Hepatocyte (in vitro differentiated cells): ENCODE measurements at regions not wholly inside any gene's neighbourhood (a gene's known extent, or its start where the extent isn't known, plus 50 kb on each side); places are given as distances from the start of the nearest gene placed in this dataset.
"Not testable (repeated sequence)": the region's sequence is repeated elsewhere in the genome, so short reads cannot be mapped to it uniquely, and the experiment has no call there.

Experiments used
- DNase-seq: peaks from one replicate; pipeline ENCODE4 v3.0.0-alpha.2; 2016; ENCODE audit warnings: low spot score
- H2AFZ ChIP-seq: fragments of 200-600 bp; sonication (generic); 2 replicates; pipeline ENCODE4 v1.6.0; 2016; ENCODE audit warnings: antibody characterized with exemption, mild to moderate bottlenecking
- H3K27ac ChIP-seq: fragments of 200-600 bp; sonication (generic); 2 replicates; pipeline ENCODE4 v1.5.1; 2016; ENCODE audit warnings: mild to moderate bottlenecking
- H3K27me3 ChIP-seq: fragments of 200-600 bp; sonication (generic); 2 replicates; pipeline ENCODE4 v1.6.1; 2016
- H3K36me3 ChIP-seq: fragments of 200-600 bp; sonication (generic); replicated peaks from 2 replicates; pipeline ENCODE4 v1.5.1; 2016; ENCODE audit warnings: low read depth; ENCODE audit not compliant: insufficient read depth
- H3K4me1 ChIP-seq: fragments of 200-600 bp; sonication (generic); 2 replicates; pipeline ENCODE4 v1.5.1; 2016; ENCODE audit warnings: mild to moderate bottlenecking, moderate library complexity; ENCODE audit not compliant: insufficient read depth
- H3K4me2 ChIP-seq: fragments of 200-600 bp; sonication (generic); 2 replicates; pipeline ENCODE4 v1.6.0; 2016
- H3K4me3 ChIP-seq: fragments of 200-600 bp; sonication (generic); 2 replicates; pipeline ENCODE4 v1.5.1; 2016; ENCODE audit warnings: mild to moderate bottlenecking
- H3K79me2 ChIP-seq: fragments of 200-600 bp; sonication (generic); 2 replicates; pipeline ENCODE4 v1.6.0; 2017; ENCODE audit warnings: mild to moderate bottlenecking
- H3K9me2 ChIP-seq: fragments of 200-600 bp; sonication (generic); replicated peaks from 2 replicates; pipeline ENCODE4 v1.6.0; 2017; ENCODE audit warnings: mild to moderate bottlenecking; ENCODE audit not compliant: insufficient read depth
- H3K9me3 ChIP-seq: fragments of 200-600 bp; sonication (generic); 2 replicates; pipeline ENCODE4 v1.5.1; 2016; ENCODE audit warnings: low read depth, mild to moderate bottlenecking
- H4K20me1 ChIP-seq: fragments of 200-600 bp; sonication (generic); 2 replicates; pipeline ENCODE4 v1.6.0; 2016; ENCODE audit warnings: mild to moderate bottlenecking; ENCODE audit not compliant: insufficient read depth, poor library complexity, severe bottlenecking
- EZH2 ChIP-seq: fragments of 200-600 bp; sonication (generic); IDR thresholded peaks from 2 replicates; pipeline ENCODE4 v1.6.1; 2016; ENCODE audit warnings: antibody characterized with exemption, mild to moderate bottlenecking, borderline replicate concordance
- EZH2phosphoT487 ChIP-seq: fragments of 200-600 bp; sonication (generic); IDR thresholded peaks from one replicate; pipeline ENCODE4 v1.6.1; 2018; ENCODE audit warnings: antibody characterized with exemption, mild to moderate bottlenecking, low read depth, moderate library complexity; ENCODE audit not compliant: unreplicated experiment, severe bottlenecking
- WGBS: methylation state at CpG from one replicate; pipeline ENCODE4 v1.1.6; 2016; ENCODE audit warnings: low lambda C conversion rate; ENCODE audit errors: missing lambda C conversion rate; 5-methylcytosine and 5-hydroxymethylcytosine counted together
- TF ChIP-seq, protein P1 (sequence below): fragments of 200-600 bp; sonication (generic); IDR thresholded peaks from 2 replicates; pipeline ENCODE4 v1.5.1; 2016; ENCODE audit warnings: antibody characterized with exemption, mild to moderate bottlenecking; ENCODE audit not compliant: poor library complexity

DNA sequence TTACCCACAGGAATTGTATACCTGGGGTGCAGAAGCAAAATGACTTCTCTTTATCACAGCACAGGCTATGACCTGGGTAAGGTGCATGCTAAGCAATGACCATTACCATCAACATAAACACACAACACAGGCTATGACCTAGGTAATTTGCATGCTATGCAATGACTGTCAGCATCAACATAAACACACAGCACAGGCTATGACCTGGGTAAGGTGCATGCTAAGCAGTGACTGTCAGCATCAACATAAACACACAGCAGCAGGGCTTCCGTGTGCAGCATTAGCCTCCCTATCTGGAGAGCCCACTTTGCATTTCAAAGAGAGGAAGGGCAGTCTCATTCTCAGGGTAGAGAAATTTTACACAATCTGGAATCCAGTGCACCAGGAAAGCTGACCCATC is 583.0 kb downstream of the TMEM121 start:
- Histone ChIP-seq H3K4me2 (no peak overlapping the region), H3K9me3 (no peaks in the 10 kb centered on the region), H3K4me1 (no peaks in the 10 kb centered on the region), H3K4me3 (no peak overlapping the region), H3K79me2 (no peaks in the 10 kb centered on the region), H3K36me3 (no peaks in the 10 kb centered on the region), H3K9me2 (no peaks in the 10 kb centered on the region), H4K20me1 (no peaks in the 10 kb centered on the region), H2AFZ (no peak overlapping the region), H3K27ac (no peak overlapping the region), H3K27me3 (no peaks in the 10 kb centered on the region)
- WGBS: 50% methylated on average over 1 of the region's 1 CpG
- DNase-seq: no peak
- TF ChIP-seq EZH2: no peak
- no peak for TF ChIP-seq EZH2phosphoT487
- TF ChIP-seq, protein P1, sequence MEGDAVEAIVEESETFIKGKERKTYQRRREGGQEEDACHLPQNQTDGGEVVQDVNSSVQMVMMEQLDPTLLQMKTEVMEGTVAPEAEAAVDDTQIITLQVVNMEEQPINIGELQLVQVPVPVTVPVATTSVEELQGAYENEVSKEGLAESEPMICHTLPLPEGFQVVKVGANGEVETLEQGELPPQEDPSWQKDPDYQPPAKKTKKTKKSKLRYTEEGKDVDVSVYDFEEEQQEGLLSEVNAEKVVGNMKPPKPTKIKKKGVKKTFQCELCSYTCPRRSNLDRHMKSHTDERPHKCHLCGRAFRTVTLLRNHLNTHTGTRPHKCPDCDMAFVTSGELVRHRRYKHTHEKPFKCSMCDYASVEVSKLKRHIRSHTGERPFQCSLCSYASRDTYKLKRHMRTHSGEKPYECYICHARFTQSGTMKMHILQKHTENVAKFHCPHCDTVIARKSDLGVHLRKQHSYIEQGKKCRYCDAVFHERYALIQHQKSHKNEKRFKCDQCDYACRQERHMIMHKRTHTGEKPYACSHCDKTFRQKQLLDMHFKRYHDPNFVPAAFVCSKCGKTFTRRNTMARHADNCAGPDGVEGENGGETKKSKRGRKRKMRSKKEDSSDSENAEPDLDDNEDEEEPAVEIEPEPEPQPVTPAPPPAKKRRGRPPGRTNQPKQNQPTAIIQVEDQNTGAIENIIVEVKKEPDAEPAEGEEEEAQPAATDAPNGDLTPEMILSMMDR: no peak

DNA sequence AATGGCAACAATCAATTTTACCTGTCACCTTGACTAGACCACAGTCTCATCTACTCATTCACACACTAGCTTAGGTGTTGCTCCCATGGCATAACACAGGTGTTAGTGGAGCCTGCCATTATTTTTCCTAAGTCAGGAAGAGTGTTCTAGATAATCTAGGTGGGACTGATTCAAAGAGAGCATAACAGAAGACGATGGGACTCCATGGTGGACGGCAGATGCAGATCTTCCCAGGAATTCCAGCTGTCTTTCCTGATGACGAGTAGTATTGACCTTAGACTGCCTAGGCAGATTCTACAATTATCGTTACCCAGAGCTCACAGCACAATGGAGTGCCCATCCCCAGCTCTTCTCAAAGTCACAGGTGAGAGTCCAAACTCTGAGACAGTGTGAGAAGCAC is 589.0 kb downstream of the TMEM121 start:
- no peaks in the 10 kb centered on the region for H3K79me2 ChIP-seq
- H2AFZ ChIP-seq: no peak overlapping the region
- H3K4me3 ChIP-seq: no peak overlapping the region
- no peak for DNase-seq
- no peaks in the 10 kb centered on the region for H3K4me1 ChIP-seq
- no peaks in the 10 kb centered on the region for H3K9me2 ChIP-seq
- H3K9me3 ChIP-seq: no peaks in the 10 kb centered on the region
- H3K36me3 ChIP-seq: no peaks in the 10 kb centered on the region
- 53% methylated on average over 4 of the region's 4 CpGs for WGBS
- TF ChIP-seq, protein P1: no peak
- no peak for TF ChIP-seq EZH2phosphoT487
- TF ChIP-seq EZH2: no peak
- H3K4me2 ChIP-seq: no peak overlapping the region
- no peak overlapping the region for H3K27ac ChIP-seq
- H4K20me1 ChIP-seq: no peaks in the 10 kb centered on the region
- H3K27me3 ChIP-seq: no peaks in the 10 kb centered on the region

DNA sequence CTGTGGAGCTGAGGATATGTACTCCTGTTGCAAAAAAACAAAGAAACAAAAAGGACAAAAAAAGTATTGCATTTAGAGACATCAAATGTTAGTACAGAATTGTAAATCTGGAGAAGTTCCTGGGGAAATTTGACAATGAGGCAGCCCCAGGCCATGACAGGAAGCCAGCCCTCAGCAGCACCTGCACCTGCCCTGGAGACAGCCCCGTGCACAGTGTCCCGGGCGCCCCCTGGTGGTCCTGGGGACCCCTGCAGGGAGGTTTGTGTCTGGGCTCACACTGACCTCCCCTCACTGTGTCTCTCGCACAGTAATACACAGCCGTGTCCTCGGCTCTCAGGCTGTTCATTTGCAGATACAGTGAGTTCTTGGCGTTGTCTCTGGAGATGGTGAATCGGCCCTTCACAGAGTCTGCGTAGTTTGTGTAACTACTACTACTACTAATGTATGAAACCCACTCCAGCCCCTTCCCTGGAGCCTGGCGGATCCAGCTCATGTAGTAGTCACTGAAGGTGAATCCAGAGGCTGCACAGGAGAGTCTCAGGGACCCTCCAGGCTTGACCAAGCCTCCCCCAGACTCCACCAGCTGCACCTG is 590.1 kb downstream of the TMEM121 start:
- H3K79me2 ChIP-seq, H4K20me1 ChIP-seq, H3K9me2 ChIP-seq, H3K36me3 ChIP-seq, H3K4me3 ChIP-seq, DNase-seq, H2AFZ ChIP-seq, H3K4me2 ChIP-seq, H3K4me1 ChIP-seq, H3K27ac ChIP-seq, H3K27me3 ChIP-seq, H3K9me3 ChIP-seq: not testable (repeated sequence)
- WGBS: 58% methylated on average over 10 of the region's 10 CpGs

DNA sequence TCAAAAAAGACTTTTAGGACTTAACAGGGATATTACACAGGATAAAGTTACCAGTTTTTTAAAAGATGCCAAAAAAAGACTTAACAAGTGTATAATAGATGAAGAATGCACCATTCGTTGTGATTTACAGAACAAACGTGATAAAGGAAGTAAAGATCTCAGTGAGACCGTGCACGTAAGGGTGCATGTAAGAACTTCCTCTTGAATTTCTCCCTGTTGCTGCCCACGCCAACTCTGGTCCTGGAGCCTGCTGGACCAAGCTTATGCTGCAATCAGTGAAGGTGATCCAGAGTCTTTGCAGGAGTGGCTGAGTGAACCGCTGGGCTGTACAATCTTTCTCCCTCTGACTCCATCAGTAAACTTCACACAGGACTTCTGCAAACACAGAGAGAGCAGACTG is 593.7 kb downstream of the TMEM121 start:
- Histone ChIP-seq H2AFZ (no peak overlapping the region), H3K9me3 (no peaks in the 10 kb centered on the region), H3K9me2 (no peaks in the 10 kb centered on the region), H3K4me3 (no peak overlapping the region), H3K4me1 (no peaks in the 10 kb centered on the region), H3K27me3 (no peaks in the 10 kb centered on the region), H4K20me1 (no peaks in the 10 kb centered on the region), H3K36me3 (no peaks in the 10 kb centered on the region), H3K79me2 (no peaks in the 10 kb centered on the region), H3K27ac (no peak overlapping the region), H3K4me2 (no peak overlapping the region)
- WGBS: 65% methylated on average over 6 of the region's 6 CpGs
- no peak for TF ChIP-seq EZH2phosphoT487
- TF ChIP-seq, protein P1: no peak
- no peak for TF ChIP-seq EZH2
- no peak for DNase-seq
